Tibial artery (tissue), 4 donors: ENCODE measurements at regions not wholly inside any gene's neighbourhood (a gene's known extent, or its start where the extent isn't known, plus 50 kb on each side); places are given as distances from the start of the nearest gene placed in this dataset.

Source experiments
- DNase-seq, 2 donors: peaks; one replicate each; pipeline ENCODE4 v3.0.0-alpha.2; 2019
- H3K27ac ChIP-seq, 2 donors: fragments of 200-600 bp; sonication (generic) in 1 of 2; 1 replicate in 1 of 2; 2 replicates in 1 of 2; pipeline ENCODE4 v1.5.1; 2018 to 2019; ENCODE audit warnings: mild to moderate bottlenecking in 1 of 2
- H3K27me3 ChIP-seq, 2 donors: fragments of 200-600 bp; sonication (generic) in 1 of 2; one replicate each; pipeline versions ENCODE4 v1.5.1 to v1.6.0; 2016 to 2019
- H3K36me3 ChIP-seq, 3 donors: fragments of 200-600 bp; sonication (generic) in 2 of 3; one replicate each; pipeline ENCODE4 v1.5.1; 2016 to 2019; ENCODE audit warnings: mild to moderate bottlenecking in 2 of 3
- H3K4me1 ChIP-seq, 4 donors: fragments of 200-600 bp; sonication (generic) in 2 of 4; 1 replicate in 3 of 4; 2 replicates in 1 of 4; pipeline ENCODE4 v1.5.1; 2016 to 2019
- H3K4me3 ChIP-seq, 2 donors: fragments of 200-600 bp; sonication (generic) in 1 of 2; 1 replicate in 1 of 2; 2 replicates in 1 of 2; pipeline ENCODE4 v1.5.1; 2018 to 2019; ENCODE audit warnings: mild to moderate bottlenecking in 2 of 2
- H3K9me3 ChIP-seq, 3 donors: fragments of 200-600 bp; sonication (generic) in 1 of 3; one replicate each; pipeline ENCODE4 v1.5.1; 2016 to 2019
- CTCF ChIP-seq, 2 experiments: fragments of 200-600 bp in 1 of 2; fragments of 450-650 bp in 1 of 2; IDR thresholded peaks; one replicate each; pipeline ENCODE4 v1.5.1; 2017 to 2019; ENCODE audit warnings: antibody characterized with exemption in 2 of 2, mild to moderate bottlenecking in 1 of 2, moderate library complexity in 1 of 2
- intact Hi-C: fragments of 100-400 bp; cut with DNase I; formaldehyde crosslinking; loops from one replicate; pipeline ENCODE4 v1.15.0; 2023; ENCODE audit warnings: low total_unique reads

GRCh38 chr5:145385276-145385675 is 449.9 kb downstream of the PRELID2 start:
- TF ChIP-seq CTCF (IDR thresholded peaks at IDR 0.05), result no peak
- Histone ChIP-seq H3K27ac (no peak overlapping the region), H3K27me3 (no peaks in the 10 kb centered on the region), H3K9me3 (peaks cover 0 to 9% (median 0%) of the 10 kb centered on the region in 3 donors), H3K4me1 (no peaks in the 10 kb centered on the region), H3K36me3 (peaks cover 0 to 8% (median 8%) of the 10 kb centered on the region in 3 donors), H3K4me3 (no peak overlapping the region)
- no peak for DNase-seq
- intact Hi-C loops, result no loop called here

- no peaks in the 10 kb centered on the region for H3K4me1 ChIP-seq
- H3K4me3 ChIP-seq, result no peak overlapping the region
- no peak for DNase-seq
- intact Hi-C loops, result no loop called here
- H3K27me3 ChIP-seq, result no peaks in the 10 kb centered on the region
- H3K36me3 ChIP-seq, result peaks cover 0 to 15% (median 12%) of the 10 kb centered on the region in 3 donors
- TF ChIP-seq CTCF (IDR thresholded peaks at IDR 0.05), result no peak
- no peak overlapping the region for H3K27ac ChIP-seq
- peaks cover 6 to 41% (median 33%) of the 10 kb centered on the region in 3 donors for H3K9me3 ChIP-seq
Observed at GRCh38 chr5:145378226-145378625, 456.9 kb downstream of the PRELID2 start.

- DNase-seq, result no peak
- TF ChIP-seq CTCF (IDR thresholded peaks at IDR 0.05), result no peak
- peaks cover 6 to 49% (median 36%) of the 10 kb centered on the region in 3 donors for H3K9me3 ChIP-seq
- intact Hi-C loops, result no loop called here
- H3K4me1 ChIP-seq, result no peaks in the 10 kb centered on the region
- no peaks in the 10 kb centered on the region for H3K27me3 ChIP-seq
- H3K4me3 ChIP-seq, result no peak overlapping the region
- peaks cover 0 to 8% (median 3%) of the 10 kb centered on the region in 3 donors for H3K36me3 ChIP-seq
- no peak overlapping the region for H3K27ac ChIP-seq
Observed at GRCh38 chr5:145375521-145375920, 459.6 kb downstream of the PRELID2 start.

- intact Hi-C loops, result no loop called here
- no peak for TF ChIP-seq CTCF (IDR thresholded peaks at IDR 0.05)
- peaks cover 0 to 5% (median 0%) of the 10 kb centered on the region in 3 donors for H3K9me3 ChIP-seq
- no peaks in the 10 kb centered on the region for H3K27me3 ChIP-seq
- H3K4me1 ChIP-seq, result peaks cover 0 to 37% (median 0%) of the 10 kb centered on the region in 4 donors
- no peak overlapping the region for H3K27ac ChIP-seq
- DNase-seq, result no peak
- no peak overlapping the region for H3K4me3 ChIP-seq
- no peaks in the 10 kb centered on the region for H3K36me3 ChIP-seq
Observed at GRCh38 chr5:145365464-145365863, 469.7 kb downstream of the PRELID2 start.

GRCh38 chr5:145362266-145362665 is 472.9 kb downstream of the PRELID2 start:
- Histone ChIP-seq H3K9me3 (no peaks in the 10 kb centered on the region), H3K27me3 (no peaks in the 10 kb centered on the region), H3K4me3 (no peak overlapping the region), H3K36me3 (no peaks in the 10 kb centered on the region), H3K27ac (no peak overlapping the region), H3K4me1 (peaks cover 0 to 37% (median 0%) of the 10 kb centered on the region in 4 donors)
- no peak for TF ChIP-seq CTCF (IDR thresholded peaks at IDR 0.05)
- no peak for DNase-seq
- intact Hi-C loops, result no loop called here

- intact Hi-C loops, result no loop called here
Observed at GRCh38 chr5:145360936-145361335, 474.2 kb downstream of the PRELID2 start.

More at GRCh38 chr5:145360936-145361335, 474.2 kb downstream of the PRELID2 start:
- TF ChIP-seq CTCF (IDR thresholded peaks at IDR 0.05), result no peak
- no peaks in the 10 kb centered on the region for H3K36me3 ChIP-seq
- no peak overlapping the region for H3K4me3 ChIP-seq
- H3K9me3 ChIP-seq, result no peaks in the 10 kb centered on the region
- no peak overlapping the region for H3K27ac ChIP-seq
- DNase-seq, result no peak
- no peaks in the 10 kb centered on the region for H3K27me3 ChIP-seq
- peaks cover 0 to 34% (median 0%) of the 10 kb centered on the region in 4 donors for H3K4me1 ChIP-seq
